ENCODE measurements at regions not wholly inside any gene's neighbourhood (a gene's known extent, or its start where the extent isn't known, plus 50 kb on each side); places are given as distances from the start of the nearest gene placed in this dataset.

- ATAC-seq, result no peak
- TF ChIP-seq ZFP3 (CRISPR knock-in tag; IDR thresholded peaks at IDR 0.05) (no peak), POU6F1 (CRISPR knock-in tag; IDR thresholded peaks at IDR 0.05; ENCODE audit: borderline replicate concordance, low read depth) (no peak), TOX (CRISPR knock-in tag; IDR thresholded peaks at IDR 0.05; ENCODE audit: borderline replicate concordance) (no peak), TSHZ2 (CRISPR knock-in tag; IDR thresholded peaks at IDR 0.05) (no peak), TCF4 (CRISPR knock-in tag; IDR thresholded peaks at IDR 0.05; ENCODE audit: borderline replicate concordance) (no peak), SNAI2 (CRISPR knock-in tag; IDR thresholded peaks at IDR 0.05) (no peak)
- TF ChIP-seq, protein P1, sequence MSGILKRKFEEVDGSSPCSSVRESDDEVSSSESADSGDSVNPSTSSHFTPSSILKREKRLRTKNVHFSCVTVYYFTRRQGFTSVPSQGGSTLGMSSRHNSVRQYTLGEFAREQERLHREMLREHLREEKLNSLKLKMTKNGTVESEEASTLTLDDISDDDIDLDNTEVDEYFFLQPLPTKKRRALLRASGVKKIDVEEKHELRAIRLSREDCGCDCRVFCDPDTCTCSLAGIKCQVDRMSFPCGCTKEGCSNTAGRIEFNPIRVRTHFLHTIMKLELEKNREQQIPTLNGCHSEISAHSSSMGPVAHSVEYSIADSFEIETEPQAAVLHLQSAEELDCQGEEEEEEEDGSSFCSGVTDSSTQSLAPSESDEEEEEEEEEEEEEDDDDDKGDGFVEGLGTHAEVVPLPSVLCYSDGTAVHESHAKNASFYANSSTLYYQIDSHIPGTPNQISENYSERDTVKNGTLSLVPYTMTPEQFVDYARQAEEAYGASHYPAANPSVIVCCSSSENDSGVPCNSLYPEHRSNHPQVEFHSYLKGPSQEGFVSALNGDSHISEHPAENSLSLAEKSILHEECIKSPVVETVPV (CRISPR knock-in tag; IDR thresholded peaks at IDR 0.05), result no peak
Observed at GRCh38 chr5:107319901-107320300, 350.8 kb downstream of the EFNA5 start.

DNA sequence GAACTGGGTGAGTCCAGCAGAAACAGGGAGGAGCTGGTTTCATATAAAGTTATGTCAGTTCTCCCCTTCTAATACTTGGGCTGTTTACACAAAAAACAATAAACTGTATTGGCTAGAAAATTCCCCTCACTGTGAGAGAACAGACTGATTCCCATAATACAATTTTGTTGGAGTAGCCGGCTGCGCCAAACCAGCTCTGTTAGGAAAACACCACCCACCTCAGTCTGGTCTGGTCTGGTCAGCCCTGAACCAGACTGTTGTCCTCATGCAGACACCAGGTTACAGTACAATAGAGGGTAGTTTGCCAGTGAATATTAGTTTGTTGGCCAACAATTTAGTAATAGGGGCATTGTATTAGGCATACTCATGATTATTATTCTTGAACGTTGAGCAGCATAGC, 356.4 kb downstream of the EFNA5 start:
- no peak for ATAC-seq
- TF ChIP-seq ZFP30 (CRISPR knock-in tag; IDR thresholded peaks at IDR 0.05) (no peak), TOX (CRISPR knock-in tag; IDR thresholded peaks at IDR 0.05; ENCODE audit: borderline replicate concordance) (no peak), TCF4 (CRISPR knock-in tag; IDR thresholded peaks at IDR 0.05; ENCODE audit: borderline replicate concordance) (no peak), BACH2 (CRISPR knock-in tag; IDR thresholded peaks at IDR 0.05; ENCODE audit: borderline replicate concordance) (no peak), GLIS3 (CRISPR knock-in tag; IDR thresholded peaks at IDR 0.05) (no peak)

DNA sequence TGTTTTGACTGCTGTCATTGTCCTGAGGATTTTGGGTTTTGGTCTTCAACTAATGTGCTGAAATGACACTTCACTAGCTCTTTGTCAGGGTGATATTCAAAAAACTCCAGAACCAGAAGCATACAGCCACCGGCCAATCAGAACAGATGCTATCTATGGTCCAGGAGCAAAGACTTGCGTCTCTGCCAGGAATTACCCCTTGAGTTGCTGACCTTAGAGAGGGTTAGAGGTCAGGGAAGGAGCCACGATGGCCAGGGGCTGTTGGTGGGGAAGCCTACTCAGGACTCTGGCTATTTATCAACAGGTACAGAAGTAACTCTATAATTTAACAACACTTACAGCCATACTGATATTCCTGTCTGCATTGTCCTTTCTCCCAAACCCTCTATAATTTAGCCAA, 356.8 kb downstream of the EFNA5 start:
- TF ChIP-seq OSR1 (CRISPR knock-in tag; IDR thresholded peaks at IDR 0.05), result no peak
- TF ChIP-seq, protein P1 (CRISPR knock-in tag; IDR thresholded peaks at IDR 0.05), result no peak
- no peak for TF ChIP-seq TOX (CRISPR knock-in tag; IDR thresholded peaks at IDR 0.05; ENCODE audit: borderline replicate concordance)
- TF ChIP-seq ESRRG (CRISPR knock-in tag; IDR thresholded peaks at IDR 0.05), result no peak
- TF ChIP-seq ZNF565 (CRISPR knock-in tag; conservative IDR thresholded peaks at IDR 0.05; ENCODE audit: low read depth), result no peak
- no peak for TF ChIP-seq ZFP3 (CRISPR knock-in tag; IDR thresholded peaks at IDR 0.05)
- ATAC-seq, result no peak

GRCh38 chr5:107313098-107313497, 357.6 kb downstream of the EFNA5 start:
- no peak for ATAC-seq
- no peak for TF ChIP-seq ZNF8 (CRISPR knock-in tag; IDR thresholded peaks at IDR 0.05)
- TF ChIP-seq CREB5 (CRISPR knock-in tag; IDR thresholded peaks at IDR 0.05; ENCODE audit: low read depth), result no peak
- TF ChIP-seq PPARA (CRISPR knock-in tag; IDR thresholded peaks at IDR 0.05; ENCODE audit: borderline replicate concordance), result no peak
- TF ChIP-seq ZNF565 (CRISPR knock-in tag; conservative IDR thresholded peaks at IDR 0.05; ENCODE audit: low read depth), result no peak
- no peak for TF ChIP-seq ESRRG (CRISPR knock-in tag; IDR thresholded peaks at IDR 0.05)
- no peak for TF ChIP-seq RARB (CRISPR knock-in tag; IDR thresholded peaks at IDR 0.05)
- no peak for TF ChIP-seq TOX (CRISPR knock-in tag; IDR thresholded peaks at IDR 0.05; ENCODE audit: borderline replicate concordance)
- no peak for TF ChIP-seq OSR1 (CRISPR knock-in tag; IDR thresholded peaks at IDR 0.05)
- no peak for TF ChIP-seq GLIS3 (CRISPR knock-in tag; IDR thresholded peaks at IDR 0.05)
- TF ChIP-seq PATZ1 (CRISPR knock-in tag; IDR thresholded peaks at IDR 0.05; ENCODE audit: borderline replicate concordance), result no peak
- no peak for TF ChIP-seq ISL1 (CRISPR knock-in tag; IDR thresholded peaks at IDR 0.05)
- no peak for TF ChIP-seq SNAI2 (CRISPR knock-in tag; IDR thresholded peaks at IDR 0.05)
- TF ChIP-seq BACH2 (CRISPR knock-in tag; IDR thresholded peaks at IDR 0.05; ENCODE audit: borderline replicate concordance), result no peak
- no peak for TF ChIP-seq ZC3H10 (CRISPR knock-in tag; IDR thresholded peaks at IDR 0.05)
- no peak for TF ChIP-seq ARNTL (CRISPR knock-in tag; IDR thresholded peaks at IDR 0.05; ENCODE audit: borderline replicate concordance, low read depth)
- no peak for TF ChIP-seq TSHZ2 (CRISPR knock-in tag; IDR thresholded peaks at IDR 0.05)
- TF ChIP-seq CSDC2 (CRISPR knock-in tag; IDR thresholded peaks at IDR 0.05), result no peak
